ENCODE measurements at regions not wholly inside any gene's neighbourhood (a gene's known extent, or its start where the extent isn't known, plus 50 kb on each side); places are given as distances from the start of the nearest gene placed in this dataset.

DNA sequence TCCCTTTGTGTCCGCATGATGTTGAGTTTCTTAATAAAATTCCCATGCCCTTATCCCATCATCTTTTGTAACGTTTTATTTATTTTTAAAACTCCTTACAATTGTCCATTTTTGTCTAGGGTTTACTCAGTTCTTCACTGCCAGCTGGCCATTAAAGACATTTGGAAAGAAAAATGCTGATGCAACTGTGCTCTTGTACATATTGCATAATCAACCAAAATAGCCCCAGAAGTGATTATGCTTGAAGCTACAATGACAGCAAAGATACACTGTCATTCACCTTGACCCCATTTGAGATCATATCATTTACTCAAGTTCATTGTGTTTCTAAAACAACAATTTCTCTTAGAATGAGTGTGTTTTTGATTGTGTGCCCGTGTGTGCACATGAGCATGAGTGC, 1074.6 kb upstream of the RBFOX1 start:
- Histone ChIP-seq H3K4me3 (ENCODE audit: low read depth, low read length) (no peak overlapping the region), H3K9me3 (ENCODE audit: control insufficient read depth, insufficient read depth, low read depth, low read length) (no peaks in the 10 kb centered on the region), H3K36me3 (ENCODE audit: control insufficient read depth in 2 of 2, insufficient read depth in 1 of 2, low read length in 2 of 2) (no peaks in the 10 kb centered on the region), H3K4me1 (ENCODE audit: control insufficient read depth, insufficient read depth, low read length) (no peaks in the 10 kb centered on the region), H3K27ac (ENCODE audit: extremely low read depth, low read depth, low read length) (no peak overlapping the region)
- POLR2A ChIA-PET = no interaction called here
- CTCF ChIA-PET = no interaction called here
- TF ChIP-seq ZNF404 (tag by site-specific recombination; IDR thresholded peaks at IDR 0.05) (no peak), ZNF248 (tag by site-specific recombination; IDR thresholded peaks at IDR 0.05) (no peak)

DNA sequence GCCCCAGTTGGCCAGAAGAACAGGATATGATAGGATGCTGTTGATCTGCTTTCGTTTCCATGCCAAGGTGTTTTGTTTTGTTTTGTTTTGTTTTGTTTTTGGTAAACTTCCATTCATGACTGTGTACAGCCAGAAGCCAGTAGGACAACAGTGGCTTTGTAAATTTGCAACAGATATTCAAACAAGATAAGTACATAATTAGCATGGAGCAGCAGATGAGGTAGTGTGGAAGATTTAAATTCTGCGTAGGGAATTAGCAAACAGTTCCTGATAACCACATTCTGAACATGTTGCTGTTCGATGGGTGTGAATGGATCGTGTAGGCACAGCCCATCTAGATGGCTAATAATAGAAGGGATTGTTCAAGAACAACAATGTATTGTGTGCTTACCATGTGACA, 1080.1 kb upstream of the RBFOX1 start:
- no peaks in the 10 kb centered on the region for H3K36me3 ChIP-seq (ENCODE audit: control insufficient read depth in 2 of 2, insufficient read depth in 1 of 2, low read length in 2 of 2)
- POLR2A ChIA-PET = no interaction called here
- no peaks in the 10 kb centered on the region for H3K4me1 ChIP-seq (ENCODE audit: control insufficient read depth, insufficient read depth, low read length)
- H3K9me3 ChIP-seq (ENCODE audit: control insufficient read depth, insufficient read depth, low read depth, low read length) = no peaks in the 10 kb centered on the region
- H3K4me3 ChIP-seq (ENCODE audit: low read depth, low read length) = no peak overlapping the region
- CTCF ChIA-PET = no interaction called here
- TF ChIP-seq ZNF366 (tag by site-specific recombination; conservative IDR thresholded peaks at IDR 0.05) (no peak), KLF1 (tag by site-specific recombination; IDR thresholded peaks at IDR 0.05) (no peak), ZNF621 (tag by site-specific recombination; IDR thresholded peaks at IDR 0.05) (no peak), ZXDB (tag by site-specific recombination; IDR thresholded peaks at IDR 0.05) (no peak), ZNF544 (tag by site-specific recombination; IDR thresholded peaks at IDR 0.05) (no peak), ZNF837 (tag by site-specific recombination; IDR thresholded peaks at IDR 0.05) (no peak)
- TF ChIP-seq, protein P1, sequence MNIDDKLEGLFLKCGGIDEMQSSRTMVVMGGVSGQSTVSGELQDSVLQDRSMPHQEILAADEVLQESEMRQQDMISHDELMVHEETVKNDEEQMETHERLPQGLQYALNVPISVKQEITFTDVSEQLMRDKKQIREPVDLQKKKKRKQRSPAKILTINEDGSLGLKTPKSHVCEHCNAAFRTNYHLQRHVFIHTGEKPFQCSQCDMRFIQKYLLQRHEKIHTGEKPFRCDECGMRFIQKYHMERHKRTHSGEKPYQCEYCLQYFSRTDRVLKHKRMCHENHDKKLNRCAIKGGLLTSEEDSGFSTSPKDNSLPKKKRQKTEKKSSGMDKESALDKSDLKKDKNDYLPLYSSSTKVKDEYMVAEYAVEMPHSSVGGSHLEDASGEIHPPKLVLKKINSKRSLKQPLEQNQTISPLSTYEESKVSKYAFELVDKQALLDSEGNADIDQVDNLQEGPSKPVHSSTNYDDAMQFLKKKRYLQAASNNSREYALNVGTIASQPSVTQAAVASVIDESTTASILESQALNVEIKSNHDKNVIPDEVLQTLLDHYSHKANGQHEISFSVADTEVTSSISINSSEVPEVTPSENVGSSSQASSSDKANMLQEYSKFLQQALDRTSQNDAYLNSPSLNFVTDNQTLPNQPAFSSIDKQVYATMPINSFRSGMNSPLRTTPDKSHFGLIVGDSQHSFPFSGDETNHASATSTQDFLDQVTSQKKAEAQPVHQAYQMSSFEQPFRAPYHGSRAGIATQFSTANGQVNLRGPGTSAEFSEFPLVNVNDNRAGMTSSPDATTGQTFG (tag by site-specific recombination; IDR thresholded peaks at IDR 0.05; ENCODE audit: borderline replicate concordance) = no peak
- TF ChIP-seq, protein P2, sequence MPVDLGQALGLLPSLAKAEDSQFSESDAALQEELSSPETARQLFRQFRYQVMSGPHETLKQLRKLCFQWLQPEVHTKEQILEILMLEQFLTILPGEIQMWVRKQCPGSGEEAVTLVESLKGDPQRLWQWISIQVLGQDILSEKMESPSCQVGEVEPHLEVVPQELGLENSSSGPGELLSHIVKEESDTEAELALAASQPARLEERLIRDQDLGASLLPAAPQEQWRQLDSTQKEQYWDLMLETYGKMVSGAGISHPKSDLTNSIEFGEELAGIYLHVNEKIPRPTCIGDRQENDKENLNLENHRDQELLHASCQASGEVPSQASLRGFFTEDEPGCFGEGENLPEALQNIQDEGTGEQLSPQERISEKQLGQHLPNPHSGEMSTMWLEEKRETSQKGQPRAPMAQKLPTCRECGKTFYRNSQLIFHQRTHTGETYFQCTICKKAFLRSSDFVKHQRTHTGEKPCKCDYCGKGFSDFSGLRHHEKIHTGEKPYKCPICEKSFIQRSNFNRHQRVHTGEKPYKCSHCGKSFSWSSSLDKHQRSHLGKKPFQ (tag by site-specific recombination; IDR thresholded peaks at IDR 0.05) = no peak
- no peak overlapping the region for H3K27ac ChIP-seq (ENCODE audit: extremely low read depth, low read depth, low read length)

DNA sequence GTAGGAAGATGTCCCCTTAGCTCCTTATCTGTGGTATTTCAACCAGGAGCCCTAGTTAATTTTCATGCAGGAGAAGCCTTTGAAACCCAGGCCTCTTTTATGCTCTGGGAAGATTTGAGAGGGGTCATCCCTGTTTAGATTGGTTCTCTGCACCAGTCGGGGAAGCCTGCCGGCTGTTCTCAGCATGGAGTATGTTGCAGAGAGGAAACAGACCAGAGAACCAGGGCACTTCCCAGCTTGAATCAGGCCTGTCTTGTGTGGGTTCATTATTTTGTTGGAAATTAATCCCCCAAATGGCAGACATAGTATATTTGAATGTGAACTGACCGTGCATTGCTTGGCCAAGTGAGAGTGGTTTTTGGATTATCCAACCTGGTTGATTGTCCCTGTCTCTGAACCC, 1082.1 kb upstream of the RBFOX1 start:
- POLR2A ChIA-PET = no interaction called here

DNA sequence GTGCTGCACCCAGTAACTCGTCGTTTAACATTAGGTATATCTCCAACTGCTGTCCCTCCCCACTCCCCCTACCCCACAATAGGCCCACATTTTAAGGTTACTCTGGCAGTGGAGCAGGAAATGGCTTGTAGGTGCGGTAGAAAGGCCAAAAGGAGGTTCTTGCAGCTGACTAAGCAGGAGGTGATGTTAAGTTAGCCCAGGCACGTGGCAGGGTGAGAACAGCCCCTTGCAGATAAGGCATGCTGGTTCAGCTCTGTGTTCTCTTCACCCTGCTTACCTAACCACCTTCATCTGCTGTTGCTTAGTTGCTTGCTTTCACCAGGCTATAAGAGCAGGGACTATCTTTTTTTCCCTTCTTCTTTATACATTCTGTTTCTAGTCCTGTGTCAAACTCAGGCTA, 1082.8 kb upstream of the RBFOX1 start:
- no peaks in the 10 kb centered on the region for H3K9me3 ChIP-seq (ENCODE audit: control insufficient read depth, insufficient read depth, low read depth, low read length)
- no peaks in the 10 kb centered on the region for H3K4me1 ChIP-seq (ENCODE audit: control insufficient read depth, insufficient read depth, low read length)
- ChIA-PET CTCF (no interaction called here), POLR2A (no interaction called here)
- no peaks in the 10 kb centered on the region for H3K36me3 ChIP-seq (ENCODE audit: control insufficient read depth in 2 of 2, insufficient read depth in 1 of 2, low read length in 2 of 2)
- H3K27ac ChIP-seq (ENCODE audit: extremely low read depth, low read depth, low read length) = no peak overlapping the region
- H3K4me3 ChIP-seq (ENCODE audit: low read depth, low read length) = no peak overlapping the region
- TF ChIP-seq BCL11B (tag by site-specific recombination; IDR thresholded peaks at IDR 0.05; ENCODE audit: low read depth) = no peak
- TF ChIP-seq KLF8 (tag by site-specific recombination; IDR thresholded peaks at IDR 0.05) = no peak
- TF ChIP-seq SP7 (tag by site-specific recombination; IDR thresholded peaks at IDR 0.05) = no peak
- TF ChIP-seq HOXA7 (CRISPR knock-in tag; IDR thresholded peaks at IDR 0.05; ENCODE audit: borderline replicate concordance) = no peak
- no peak for TF ChIP-seq ZNF302 (tag by site-specific recombination; IDR thresholded peaks at IDR 0.05; ENCODE audit: low read depth)
- no peak for TF ChIP-seq ZNF664 (tag by site-specific recombination; IDR thresholded peaks at IDR 0.05)
- TF ChIP-seq ZNF174 (tag by site-specific recombination; IDR thresholded peaks at IDR 0.05) = no peak

More for the DNA sequence above, 1082.1 kb upstream of the RBFOX1 start:
- Histone ChIP-seq H3K27ac (ENCODE audit: extremely low read depth, low read depth, low read length) (no peak overlapping the region), H3K36me3 (ENCODE audit: control insufficient read depth in 2 of 2, insufficient read depth in 1 of 2, low read length in 2 of 2) (no peaks in the 10 kb centered on the region), H3K9me3 (ENCODE audit: control insufficient read depth, insufficient read depth, low read depth, low read length) (no peaks in the 10 kb centered on the region), H3K4me3 (ENCODE audit: low read depth, low read length) (no peak overlapping the region), H3K4me1 (ENCODE audit: control insufficient read depth, insufficient read depth, low read length) (no peaks in the 10 kb centered on the region)
- TF ChIP-seq ZNF792 (tag by site-specific recombination; IDR thresholded peaks at IDR 0.05) (no peak), WT1 (tag by site-specific recombination; IDR thresholded peaks at IDR 0.05) (no peak), TRIM28 (IDR thresholded peaks at IDR 0.05; ENCODE audit: borderline replicate concordance, low read length) (no peak), ZNF121 (tag by site-specific recombination; IDR thresholded peaks at IDR 0.05) (no peak)
- TF ChIP-seq, protein P3, sequence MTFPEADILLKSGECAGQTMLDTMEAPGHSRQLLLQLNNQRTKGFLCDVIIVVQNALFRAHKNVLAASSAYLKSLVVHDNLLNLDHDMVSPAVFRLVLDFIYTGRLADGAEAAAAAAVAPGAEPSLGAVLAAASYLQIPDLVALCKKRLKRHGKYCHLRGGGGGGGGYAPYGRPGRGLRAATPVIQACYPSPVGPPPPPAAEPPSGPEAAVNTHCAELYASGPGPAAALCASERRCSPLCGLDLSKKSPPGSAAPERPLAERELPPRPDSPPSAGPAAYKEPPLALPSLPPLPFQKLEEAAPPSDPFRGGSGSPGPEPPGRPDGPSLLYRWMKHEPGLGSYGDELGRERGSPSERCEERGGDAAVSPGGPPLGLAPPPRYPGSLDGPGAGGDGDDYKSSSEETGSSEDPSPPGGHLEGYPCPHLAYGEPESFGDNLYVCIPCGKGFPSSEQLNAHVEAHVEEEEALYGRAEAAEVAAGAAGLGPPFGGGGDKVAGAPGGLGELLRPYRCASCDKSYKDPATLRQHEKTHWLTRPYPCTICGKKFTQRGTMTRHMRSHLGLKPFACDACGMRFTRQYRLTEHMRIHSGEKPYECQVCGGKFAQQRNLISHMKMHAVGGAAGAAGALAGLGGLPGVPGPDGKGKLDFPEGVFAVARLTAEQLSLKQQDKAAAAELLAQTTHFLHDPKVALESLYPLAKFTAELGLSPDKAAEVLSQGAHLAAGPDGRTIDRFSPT (tag by site-specific recombination; IDR thresholded peaks at IDR 0.05) = no peak
- CTCF ChIA-PET = no interaction called here

Data from HEK293 (cell line).